ENCODE measurements at regions not wholly inside any gene's neighbourhood (a gene's known extent, or its start where the extent isn't known, plus 50 kb on each side); places are given as distances from the start of the nearest gene placed in this dataset.

DNA sequence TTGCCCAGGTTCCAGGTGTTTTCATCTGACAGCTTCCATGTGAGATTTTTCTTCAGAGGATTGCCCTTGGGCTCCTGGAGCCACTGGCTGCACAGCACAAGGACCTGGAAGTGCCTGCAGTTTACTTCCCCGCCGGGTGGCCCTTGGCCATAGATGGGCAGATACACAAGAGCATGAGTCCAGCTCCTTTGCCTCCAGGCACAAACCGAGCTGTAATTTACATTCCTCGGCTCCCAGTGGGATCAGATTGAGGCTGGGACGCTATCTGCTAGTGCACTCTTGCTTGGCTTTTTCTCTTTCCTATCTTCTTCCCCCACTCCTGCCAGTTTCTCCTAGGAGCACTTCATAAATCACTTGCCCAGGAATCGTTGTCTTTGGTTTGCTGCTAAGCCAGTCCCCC is 85.4 kb upstream of the RALY start:
- TF ChIP-seq, protein P1, sequence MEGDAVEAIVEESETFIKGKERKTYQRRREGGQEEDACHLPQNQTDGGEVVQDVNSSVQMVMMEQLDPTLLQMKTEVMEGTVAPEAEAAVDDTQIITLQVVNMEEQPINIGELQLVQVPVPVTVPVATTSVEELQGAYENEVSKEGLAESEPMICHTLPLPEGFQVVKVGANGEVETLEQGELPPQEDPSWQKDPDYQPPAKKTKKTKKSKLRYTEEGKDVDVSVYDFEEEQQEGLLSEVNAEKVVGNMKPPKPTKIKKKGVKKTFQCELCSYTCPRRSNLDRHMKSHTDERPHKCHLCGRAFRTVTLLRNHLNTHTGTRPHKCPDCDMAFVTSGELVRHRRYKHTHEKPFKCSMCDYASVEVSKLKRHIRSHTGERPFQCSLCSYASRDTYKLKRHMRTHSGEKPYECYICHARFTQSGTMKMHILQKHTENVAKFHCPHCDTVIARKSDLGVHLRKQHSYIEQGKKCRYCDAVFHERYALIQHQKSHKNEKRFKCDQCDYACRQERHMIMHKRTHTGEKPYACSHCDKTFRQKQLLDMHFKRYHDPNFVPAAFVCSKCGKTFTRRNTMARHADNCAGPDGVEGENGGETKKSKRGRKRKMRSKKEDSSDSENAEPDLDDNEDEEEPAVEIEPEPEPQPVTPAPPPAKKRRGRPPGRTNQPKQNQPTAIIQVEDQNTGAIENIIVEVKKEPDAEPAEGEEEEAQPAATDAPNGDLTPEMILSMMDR (IDR thresholded peaks at IDR 0.05; ENCODE audit: insufficient read depth, low read depth, low read length, missing control alignments), result no peak
- no peak overlapping the region for H3K4me3 ChIP-seq (ENCODE audit: low read depth, low read length)
- no peak for DNase-seq (ENCODE audit: low read depth)

DNA sequence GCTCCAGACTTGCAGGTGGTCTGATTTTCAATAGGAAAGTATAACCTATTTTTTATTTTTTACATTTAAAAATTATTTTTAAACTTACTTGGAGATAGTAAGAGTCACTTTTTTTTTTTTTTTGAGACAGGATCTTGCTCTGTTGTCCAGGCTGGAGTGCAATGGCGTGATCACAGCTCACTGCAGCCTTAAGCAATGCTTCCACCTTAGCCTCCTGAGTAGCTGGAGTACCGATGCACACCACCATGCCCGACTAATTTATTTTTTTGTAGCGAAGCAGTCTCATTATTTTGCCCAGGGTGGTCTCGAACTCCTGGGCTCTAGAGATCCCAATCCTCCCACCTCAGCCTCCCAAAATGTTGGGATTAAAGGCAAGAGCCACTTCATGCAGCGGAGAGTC is 84.8 kb upstream of the RALY start:
- no peak for DNase-seq (ENCODE audit: low read depth)
- H3K4me3 ChIP-seq (ENCODE audit: low read depth, low read length), result no peak overlapping the region
- TF ChIP-seq, protein P1 (IDR thresholded peaks at IDR 0.05; ENCODE audit: insufficient read depth, low read depth, low read length, missing control alignments), result no peak

DNA sequence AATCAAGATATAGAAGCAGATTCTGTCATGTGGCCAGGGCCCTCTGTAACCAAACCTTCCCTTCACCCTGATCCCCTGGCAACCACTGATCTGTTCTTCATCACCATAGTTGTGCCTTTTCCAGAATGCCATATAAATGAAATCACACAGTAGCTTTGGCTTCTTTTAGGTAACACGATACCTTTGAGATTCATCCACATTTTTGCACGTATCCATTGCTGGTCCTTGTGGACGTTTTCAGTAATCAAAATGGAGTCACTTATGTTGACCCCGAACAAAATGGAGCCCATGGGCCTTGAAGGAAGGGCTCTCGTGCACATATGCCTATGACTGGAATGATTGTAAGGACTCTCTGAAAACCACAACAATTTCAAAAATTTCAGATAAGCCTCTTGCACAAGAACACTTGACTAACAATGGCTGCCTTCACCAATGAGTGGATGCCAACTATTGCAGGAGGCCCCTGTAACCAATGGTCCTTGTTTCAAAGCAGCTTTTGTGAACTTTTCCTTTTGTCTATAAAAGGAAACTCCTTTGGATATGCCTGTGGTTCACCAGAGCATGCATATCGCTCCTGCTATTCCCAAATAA is 84.3 kb upstream of the RALY start:
- DNase-seq (ENCODE audit: low read depth), result no peak
- TF ChIP-seq, protein P1 (IDR thresholded peaks at IDR 0.05; ENCODE audit: insufficient read depth, low read depth, low read length, missing control alignments), result no peak
- H3K4me3 ChIP-seq (ENCODE audit: low read depth, low read length), result no peak overlapping the region

DNA sequence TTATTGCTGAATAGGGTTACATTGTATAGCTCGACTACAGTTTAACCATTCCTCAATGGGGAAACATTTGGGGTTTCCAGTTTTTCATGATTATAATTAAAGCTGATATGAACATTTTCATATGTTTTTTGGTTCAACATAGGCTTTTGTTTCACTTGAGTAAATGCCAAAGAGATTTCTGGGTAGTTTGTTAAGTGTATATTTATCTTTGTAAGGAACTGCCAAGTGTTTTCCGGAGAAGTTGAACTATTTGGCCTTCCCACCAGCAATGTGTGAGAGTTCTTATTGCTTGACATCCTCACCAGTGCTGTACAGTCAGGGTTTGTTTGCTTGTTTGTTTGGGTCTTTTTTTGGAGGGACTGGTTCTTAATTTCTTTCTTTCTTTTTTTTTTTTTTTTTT is 83.7 kb upstream of the RALY start:
- no peak overlapping the region for H3K4me3 ChIP-seq (ENCODE audit: low read depth, low read length)
- DNase-seq (ENCODE audit: low read depth), result no peak
- TF ChIP-seq, protein P1 (IDR thresholded peaks at IDR 0.05; ENCODE audit: insufficient read depth, low read depth, low read length, missing control alignments), result no peak

DNA sequence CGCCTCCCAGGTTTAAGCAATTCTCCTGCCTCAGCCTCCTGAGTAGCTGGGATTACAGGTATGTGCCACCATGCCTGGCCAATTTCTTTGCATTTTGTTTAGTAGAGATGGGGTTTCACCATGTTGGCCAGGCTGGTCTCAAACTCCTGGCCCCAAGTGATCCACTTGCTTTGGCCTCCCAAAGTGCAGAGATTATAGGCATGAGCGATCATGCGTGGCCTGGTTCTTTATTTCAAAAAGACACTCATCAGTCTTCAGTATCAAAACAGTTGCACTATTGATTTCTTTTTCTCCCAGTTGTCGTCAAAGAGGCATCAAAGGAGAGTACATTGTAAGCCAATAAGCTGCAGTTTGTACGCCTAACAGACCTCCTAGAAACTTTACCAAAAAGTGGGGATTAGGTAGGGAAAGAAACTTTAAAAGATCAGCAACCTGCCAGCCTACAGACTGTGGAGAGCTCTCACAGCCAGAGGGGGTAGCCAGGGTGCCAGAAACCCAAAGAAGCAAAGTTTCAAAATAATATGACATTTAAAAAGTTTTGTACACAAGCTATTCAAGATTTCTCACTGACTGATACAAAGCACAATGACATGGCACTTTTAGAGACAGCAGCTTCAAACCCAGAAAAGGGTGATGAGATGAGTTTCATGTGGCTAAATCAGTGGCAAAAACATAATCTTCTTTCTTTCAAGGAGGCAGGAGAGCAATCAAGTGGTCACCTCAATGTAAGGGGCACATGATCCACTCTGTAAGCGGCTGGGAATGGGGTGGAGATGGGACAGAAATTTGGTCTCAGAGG is 83.0 kb upstream of the RALY start:
- peak; percentile 48 for DNase-seq (ENCODE audit: low read depth)

DNA sequence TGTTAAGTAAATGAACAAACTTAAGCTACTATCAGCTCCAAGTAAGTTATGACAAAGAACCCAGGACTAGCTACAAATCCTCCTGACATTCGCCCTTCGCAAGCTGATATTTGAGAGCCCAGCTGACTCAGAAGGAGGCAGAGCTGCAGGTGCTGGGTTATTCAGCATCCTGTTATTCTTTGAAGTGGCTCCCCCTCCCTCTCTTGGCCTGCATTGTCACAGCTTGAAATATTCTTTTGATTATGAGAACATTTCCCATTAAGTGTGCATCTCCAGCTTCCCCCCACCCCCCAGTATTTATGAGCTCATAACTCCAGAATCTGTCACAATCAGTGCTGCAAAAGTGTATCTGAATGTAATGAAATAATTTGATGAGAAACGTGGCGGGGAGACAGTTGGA is 78.8 kb upstream of the RALY start:
- no peak overlapping the region for H3K4me3 ChIP-seq (ENCODE audit: low read depth, low read length)
- peak; percentile 55 for DNase-seq (ENCODE audit: low read depth)
- TF ChIP-seq, protein P1 (IDR thresholded peaks at IDR 0.05; ENCODE audit: insufficient read depth, low read depth, low read length, missing control alignments), result no peak

More for the DNA sequence above, 83.0 kb upstream of the RALY start:
- TF ChIP-seq, protein P1 (IDR thresholded peaks at IDR 0.05; ENCODE audit: insufficient read depth, low read depth, low read length, missing control alignments), result no peak
- no peak overlapping the region for H3K4me3 ChIP-seq (ENCODE audit: low read depth, low read length)
